DMS153 treated with DMSO at 0.1 percent for 48 hours (cell line): ENCODE measurements at regions not wholly inside any gene's neighbourhood (a gene's known extent, or its start where the extent isn't known, plus 50 kb on each side); places are given as distances from the start of the nearest gene placed in this dataset.

Experiments
- DNase-seq: peaks from one replicate; lab custom pipeline; 2025; ENCODE audit not compliant: unreplicated experiment; lab: John Stamatoyannopoulos, UW

GRCh38 chr16:59210955-59211541 is 476.9 kb upstream of the GOT2 start:
- DNase-seq, result no peak

- DNase-seq, result no peak
These were observed 471.3 kb upstream of the GOT2 start for GRCh38 chr16:59205403-59205802.

- no peak for DNase-seq
These were observed 470.5 kb upstream of the GOT2 start for GRCh38 chr16:59204589-59204988.

- DNase-seq, result no peak
These were observed 468.2 kb upstream of the GOT2 start for GRCh38 chr16:59202233-59202862.

GRCh38 chr16:59201821-59202220 is 467.7 kb upstream of the GOT2 start:
- no peak for DNase-seq

GRCh38 chr16:59201160-59201559 is 467.0 kb upstream of the GOT2 start:
- no peak for DNase-seq

GRCh38 chr16:59198487-59198886 is 464.4 kb upstream of the GOT2 start:
- DNase-seq, result no peak

GRCh38 chr16:59195242-59195641 is 461.1 kb upstream of the GOT2 start:
- no peak for DNase-seq

- no peak for DNase-seq
These were observed 459.5 kb upstream of the GOT2 start for GRCh38 chr16:59193637-59194036.

GRCh38 chr16:59192551-59193199 is 458.6 kb upstream of the GOT2 start:
- no peak for DNase-seq

- DNase-seq, result no peak
These were observed 456.6 kb upstream of the GOT2 start for GRCh38 chr16:59190731-59191130.

- no peak for DNase-seq
These were observed 453.9 kb upstream of the GOT2 start for GRCh38 chr16:59188029-59188428.

- no peak for DNase-seq
These were observed 447.8 kb upstream of the GOT2 start for GRCh38 chr16:59181821-59182420.

GRCh38 chr16:59180083-59180476 is 446.0 kb upstream of the GOT2 start:
- DNase-seq, result no peak

GRCh38 chr16:59179446-59180082 is 445.4 kb upstream of the GOT2 start:
- DNase-seq, result no peak

GRCh38 chr16:59173408-59173831 is 439.3 kb upstream of the GOT2 start:
- DNase-seq, result no peak

GRCh38 chr16:59170099-59170712 is 436.1 kb upstream of the GOT2 start:
- no peak for DNase-seq

- DNase-seq, result no peak
These were observed 435.1 kb upstream of the GOT2 start for GRCh38 chr16:59169168-59169567.

- no peak for DNase-seq
These were observed 434.5 kb upstream of the GOT2 start for GRCh38 chr16:59168461-59169114.

GRCh38 chr16:59164461-59164860 is 430.3 kb upstream of the GOT2 start:
- DNase-seq, result no peak
